ENCODE measurements at regions not wholly inside any gene's neighbourhood (a gene's known extent, or its start where the extent isn't known, plus 50 kb on each side); places are given as distances from the start of the nearest gene placed in this dataset.

DNA sequence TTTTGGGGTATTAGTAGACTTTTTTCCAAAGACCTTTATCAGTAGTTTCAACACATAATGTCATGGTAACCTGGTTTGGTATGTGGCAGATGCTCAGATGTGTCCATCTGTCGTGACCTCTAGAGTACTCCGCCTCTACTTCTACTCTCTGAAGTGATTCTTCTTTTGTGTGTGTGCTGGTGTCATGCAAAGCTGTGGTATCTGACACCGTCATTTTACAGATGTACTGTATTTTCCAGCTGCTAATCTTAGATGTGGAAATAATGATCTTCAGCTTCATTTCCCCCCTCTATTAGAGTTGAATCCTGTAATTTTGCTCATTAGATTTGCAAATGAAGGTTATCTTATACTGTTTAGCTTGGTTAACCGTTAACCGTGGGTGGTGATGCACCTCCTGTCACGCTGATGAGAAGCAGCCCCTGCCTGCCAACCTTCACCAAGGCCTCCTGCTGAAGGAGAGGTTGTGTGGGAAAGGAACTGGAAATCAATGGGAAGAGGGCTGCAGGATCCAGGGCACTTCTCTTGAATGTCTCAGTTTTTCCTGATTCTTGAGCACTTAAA, 222.4 kb upstream of the AMIGO2 start:
- TF ChIP-seq POLR2AphosphoS5 (IDR thresholded peaks at IDR 0.05; ENCODE audit: low read depth, low read length): no peak
- TF ChIP-seq POLR2A (IDR thresholded peaks at IDR 0.05; ENCODE audit: low read depth, low read length): no peak
- TF ChIP-seq TAF1 (IDR thresholded peaks at IDR 0.05; ENCODE audit: low read depth, low read length): no peak
- no peak for TF ChIP-seq SPI1 (IDR thresholded peaks at IDR 0.05; ENCODE audit: low read depth, low read length)
- TF ChIP-seq POU2F2 (IDR thresholded peaks at IDR 0.05; ENCODE audit: low read depth, low read length): no peak
- TF ChIP-seq PAX5 (IDR thresholded peaks at IDR 0.05; ENCODE audit: insufficient read depth, low read length, severe bottlenecking): no peak
